Ovary (tissue), 7 donors: ENCODE measurements at regions not wholly inside any gene's neighbourhood (a gene's known extent, or its start where the extent isn't known, plus 50 kb on each side); places are given as distances from the start of the nearest gene placed in this dataset.

ENCODE experiments used
- DNase-seq, 5 donors: peaks; one replicate each; pipeline ENCODE4 v3.0.0-alpha.2; 2019 to 2020
- H3K27ac ChIP-seq, 2 donors: fragments of 200-600 bp; one replicate each; pipeline versions ENCODE4 v1.5.1 to v1.8.0; 2019 to 2022
- H3K27me3 ChIP-seq: fragments of 200-600 bp; one replicate; pipeline ENCODE4 v1.8.0; 2022
- H3K36me3 ChIP-seq: fragments of 200-600 bp; sonication (generic); one replicate; pipeline ENCODE4 v1.5.1; 2019
- H3K4me1 ChIP-seq: one replicate; pipeline ENCODE4 v1.8.1; 2013; ENCODE audit warnings: mild to moderate bottlenecking, moderate library complexity; ENCODE audit not compliant: insufficient read depth
- H3K4me3 ChIP-seq: fragments of 200-600 bp; sonication (generic); one replicate; pipeline ENCODE4 v1.5.1; 2017
- H3K9me3 ChIP-seq, 2 donors: fragments of 200-600 bp in 1 of 2; sonication (generic) in 1 of 2; one replicate each; pipeline versions ENCODE4 v1.5.1 to v1.8.1; 2013 to 2019; ENCODE audit warnings: mild to moderate bottlenecking in 1 of 2, moderate library complexity in 1 of 2
- CTCF ChIP-seq, 3 donors: fragments of 450-650 bp in 2 of 3; fragments of 200-600 bp in 1 of 3; IDR thresholded peaks; one replicate each; pipeline versions ENCODE4 v1.5.1 to v1.8.0; 2016 to 2022; ENCODE audit warnings: antibody characterized with exemption in 3 of 3, mild to moderate bottlenecking in 1 of 3
- EP300 ChIP-seq: sonication (generic); formaldehyde crosslinking; IDR thresholded peaks from one replicate; pipeline ENCODE4 v1.6.1; 2017; ENCODE audit warnings: antibody characterized with exemption
- POLR2A ChIP-seq: fragments of 450-650 bp; IDR thresholded peaks from one replicate; pipeline ENCODE4 v1.6.1; 2017; ENCODE audit warnings: antibody characterized with exemption, mild to moderate bottlenecking, moderate library complexity
- WGBS, 3 donors: extraction: QIAGEN DNeasy Blood & Tissue Kit in 1 of 3; methylation state at CpG; one replicate each; pipeline versions ENCODE4 v1.1.5 to v1.1.7; 2013 to 2017; 5-methylcytosine and 5-hydroxymethylcytosine counted together
- intact Hi-C, 4 donors: fragments of 100-400 bp; cut with DNase I; formaldehyde crosslinking; loops; one replicate each; pipeline versions ENCODE4 v1.11.0 to v1.15.1; 2022 to 2023
- donor health status: DM: no; HTN: no; CAD: no; lungs with moderate emphysema.
- donor health status: DM: no; HTN: no; CAD: no.
- donor health status: Bipolar disorder and iron deficiency.
- donor health status: DM: no; HTN: no; CAD: no.
- donor health status: DM: yes; HTN: yes; CAD: no.

DNA sequence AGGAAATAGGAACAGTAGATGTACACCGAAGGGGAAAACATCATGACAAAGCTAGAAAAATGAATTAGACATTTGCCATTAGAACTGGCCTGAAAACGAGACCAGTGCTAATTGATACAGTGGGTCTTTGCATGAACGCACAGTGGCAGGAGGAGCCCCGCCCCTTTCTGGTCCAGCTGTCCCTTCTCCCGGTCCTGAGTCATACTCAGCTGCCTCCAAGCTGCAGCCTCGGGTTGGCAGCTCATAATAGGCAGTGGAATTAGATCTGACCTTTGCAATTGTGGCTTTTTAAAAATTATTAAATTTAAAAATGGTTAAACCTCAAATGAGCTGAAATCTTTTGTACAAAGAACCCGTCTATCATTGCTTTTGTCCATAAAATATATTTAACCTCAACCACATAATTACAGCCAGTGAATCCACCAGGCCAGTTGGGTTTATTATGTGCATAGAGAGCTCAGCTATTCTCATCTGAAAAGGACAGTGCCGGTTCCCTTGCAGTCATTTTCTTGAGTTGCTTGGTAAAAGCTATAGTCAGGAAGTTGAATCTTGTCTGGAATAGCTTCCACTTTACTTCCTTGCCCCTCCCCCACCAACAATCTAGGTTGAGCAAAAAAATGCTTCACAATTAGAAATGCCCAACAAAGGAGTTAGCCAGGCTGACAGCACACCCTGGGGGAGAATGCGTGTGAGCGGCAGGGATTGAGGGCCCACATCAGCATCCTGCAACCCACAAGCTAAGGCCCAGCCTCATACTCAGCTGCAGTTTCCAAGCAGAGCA is 147.1 kb downstream of the BUB3 start:
- no peak overlapping the region for H3K27ac ChIP-seq
- H3K27me3 ChIP-seq: no peaks in the 10 kb centered on the region
- H3K4me3 ChIP-seq: no peak overlapping the region
- no peaks in the 10 kb centered on the region for H3K4me1 ChIP-seq
- no peaks in the 10 kb centered on the region for H3K36me3 ChIP-seq
- TF ChIP-seq CTCF (IDR thresholded peaks at IDR 0.05): no peak
- no peak for TF ChIP-seq EP300
- TF ChIP-seq POLR2A: no peak
- WGBS, 3 donors: 54% methylated on average over 10 of the region's 10 CpGs
- intact Hi-C loops: no loop called here
- no peak for DNase-seq
- H3K9me3 ChIP-seq: no peaks in the 10 kb centered on the region

- WGBS, 3 donors: 84 to 87% (median 85%) methylated on average over 6 of the region's 6 CpGs
- Histone ChIP-seq H3K4me1 (no peaks in the 10 kb centered on the region), H3K9me3 (no peaks in the 10 kb centered on the region), H3K4me3 (no peak overlapping the region), H3K27ac (no peak overlapping the region), H3K27me3 (no peaks in the 10 kb centered on the region), H3K36me3 (no peaks in the 10 kb centered on the region)
- DNase-seq: no peak
- intact Hi-C loops: no loop called here
- TF ChIP-seq POLR2A: no peak
- no peak for TF ChIP-seq CTCF (IDR thresholded peaks at IDR 0.05)
- no peak for TF ChIP-seq EP300
These were observed 149.6 kb downstream of the BUB3 start for GRCh38 chr10:123303581-123304337.

- H3K4me1 ChIP-seq: no peaks in the 10 kb centered on the region
- H3K27ac ChIP-seq: no peak overlapping the region
- H3K36me3 ChIP-seq: no peaks in the 10 kb centered on the region
- H3K27me3 ChIP-seq: no peaks in the 10 kb centered on the region
- intact Hi-C loops: no loop called here
- H3K9me3 ChIP-seq: no peaks in the 10 kb centered on the region
- no peak overlapping the region for H3K4me3 ChIP-seq
- no peak for TF ChIP-seq POLR2A
- no peak for TF ChIP-seq EP300
- TF ChIP-seq CTCF (IDR thresholded peaks at IDR 0.05): no peak
- DNase-seq: no peak
These were observed 151.5 kb downstream of the BUB3 start for GRCh38 chr10:123305671-123306070.

DNA sequence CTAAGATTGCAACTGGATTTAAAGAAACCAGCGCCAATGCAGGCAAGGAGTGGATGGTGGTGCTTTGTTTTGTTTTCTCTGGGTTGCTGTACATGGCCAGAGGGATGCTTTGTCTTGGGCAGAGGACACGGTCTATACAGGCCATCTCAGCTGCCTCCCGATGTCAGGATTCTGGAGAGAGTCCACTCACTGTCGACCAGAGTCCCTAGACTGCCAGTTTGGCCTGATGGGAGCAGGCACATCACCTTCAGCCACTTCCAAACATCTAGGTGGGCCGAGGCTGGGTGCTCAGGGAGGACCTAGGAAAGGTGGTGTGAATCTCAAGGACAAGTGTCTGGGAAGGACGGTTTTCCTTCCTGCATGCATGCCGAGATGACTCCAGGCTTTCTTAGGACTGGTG is 152.1 kb downstream of the BUB3 start:
- Histone ChIP-seq H3K9me3 (no peaks in the 10 kb centered on the region), H3K4me1 (no peaks in the 10 kb centered on the region), H3K36me3 (no peaks in the 10 kb centered on the region), H3K4me3 (no peak overlapping the region), H3K27me3 (no peaks in the 10 kb centered on the region), H3K27ac (no peak overlapping the region)
- intact Hi-C loops: no loop called here
- TF ChIP-seq EP300 (no peak), CTCF (IDR thresholded peaks at IDR 0.05) (no peak), POLR2A (no peak)
- 82 to 94% (median 90%) methylated on average over 7 of the region's 7 CpGs for WGBS, 3 donors
- no peak for DNase-seq
